Activated naive CD4-positive, alpha-beta T cell treated with anti-CD3 and anti-CD28 coated beads, Interleukin-2, amount 10 ng/mL, durations not matched to agents 7 days and 5 days (primary cell): ENCODE measurements at regions not wholly inside any gene's neighbourhood (a gene's known extent, or its start where the extent isn't known, plus 50 kb on each side); places are given as distances from the start of the nearest gene placed in this dataset.
"Not testable (repeated sequence)": the region's sequence is repeated elsewhere in the genome, so short reads cannot be mapped to it uniquely, and the experiment has no call there.

Experiments used
- CTCF ChIA-PET: fragments of 350-600 bp; sonication (Branson Sonifier 250); formaldehyde crosslinking; loops from one replicate; lab custom pipeline; 2021; ENCODE audit warnings: antibody characterized with exemption; lab: Charles Lee
- DNase-seq: peaks from one replicate; pipeline ENCODE4 v3.0.0-alpha.2; 2020
- H3K27ac Mint-ChIP-seq: one replicate; pipeline ENCODE4 v1.8.0; 2021; ENCODE audit warnings: mild to moderate bottlenecking, moderate library complexity, mixed read lengths
- H3K27me3 Mint-ChIP-seq: one replicate; pipeline ENCODE4 v1.8.0; 2021; ENCODE audit warnings: mild to moderate bottlenecking, mixed read lengths
- H3K36me3 Mint-ChIP-seq: one replicate; pipeline ENCODE4 v1.8.0; 2021; ENCODE audit warnings: mixed read lengths
- H3K4me1 Mint-ChIP-seq: one replicate; pipeline ENCODE4 v1.8.0; 2021; ENCODE audit warnings: mixed read lengths
- H3K4me3 Mint-ChIP-seq: one replicate; pipeline ENCODE4 v1.8.0; 2021; ENCODE audit warnings: mild to moderate bottlenecking, moderate library complexity, mixed read lengths
- H3K9me3 Mint-ChIP-seq: one replicate; pipeline ENCODE4 v1.8.0; 2021; ENCODE audit warnings: mixed read lengths

DNA sequence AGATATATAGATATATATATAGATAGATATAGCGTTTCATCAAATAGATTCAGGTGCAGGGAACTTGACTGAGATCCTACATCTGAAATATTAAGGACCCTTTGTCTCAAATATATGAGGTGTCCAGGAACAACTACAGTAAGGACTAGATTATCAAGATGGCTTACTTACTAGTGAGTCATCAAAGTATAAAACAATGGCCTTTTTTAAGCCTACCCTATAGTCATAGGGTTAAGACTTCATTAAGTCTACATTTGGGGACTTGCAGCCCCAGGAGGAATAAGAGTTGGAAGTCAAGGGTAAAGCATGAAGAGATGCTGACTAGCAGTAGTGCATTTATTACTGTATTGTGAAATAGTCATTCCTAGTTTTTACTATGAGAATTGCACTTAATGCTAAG lies 1023.4 kb downstream of the CDH11 start:
- H3K36me3 Mint-ChIP-seq: no peaks in the 10 kb centered on the region
- no peak overlapping the region for H3K27ac Mint-ChIP-seq
- no peaks in the 10 kb centered on the region for H3K4me1 Mint-ChIP-seq
- CTCF ChIA-PET: no interaction called here
- peaks cover 6% of the 10 kb centered on the region for H3K9me3 Mint-ChIP-seq
- H3K27me3 Mint-ChIP-seq: no peaks in the 10 kb centered on the region
- no peak overlapping the region for H3K4me3 Mint-ChIP-seq
- no peak for DNase-seq

DNA sequence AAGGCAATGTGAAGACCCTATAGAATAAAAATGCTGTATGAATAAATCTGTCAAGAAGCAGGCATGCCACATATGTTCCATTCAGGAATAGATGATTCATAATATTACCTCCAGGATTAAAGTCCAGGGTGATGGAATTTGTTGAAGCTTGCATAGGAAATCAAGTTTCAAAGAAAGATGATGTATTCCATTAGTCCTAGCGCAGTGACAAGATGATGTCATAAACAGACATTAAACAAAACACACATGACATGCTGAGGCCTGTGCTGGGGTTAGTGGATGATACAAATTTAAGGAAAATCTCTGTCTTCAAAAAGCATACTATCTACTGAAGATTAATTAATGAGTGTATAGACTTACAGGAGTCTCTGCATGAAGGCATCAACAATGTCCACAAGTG lies 1025.2 kb downstream of the CDH11 start:
- no peak for DNase-seq
- H3K9me3 Mint-ChIP-seq: peaks cover 6% of the 10 kb centered on the region
- H3K27me3 Mint-ChIP-seq: no peaks in the 10 kb centered on the region
- H3K4me1 Mint-ChIP-seq: no peaks in the 10 kb centered on the region
- CTCF ChIA-PET: no interaction called here
- no peak overlapping the region for H3K27ac Mint-ChIP-seq
- H3K36me3 Mint-ChIP-seq: no peaks in the 10 kb centered on the region
- no peak overlapping the region for H3K4me3 Mint-ChIP-seq

DNA sequence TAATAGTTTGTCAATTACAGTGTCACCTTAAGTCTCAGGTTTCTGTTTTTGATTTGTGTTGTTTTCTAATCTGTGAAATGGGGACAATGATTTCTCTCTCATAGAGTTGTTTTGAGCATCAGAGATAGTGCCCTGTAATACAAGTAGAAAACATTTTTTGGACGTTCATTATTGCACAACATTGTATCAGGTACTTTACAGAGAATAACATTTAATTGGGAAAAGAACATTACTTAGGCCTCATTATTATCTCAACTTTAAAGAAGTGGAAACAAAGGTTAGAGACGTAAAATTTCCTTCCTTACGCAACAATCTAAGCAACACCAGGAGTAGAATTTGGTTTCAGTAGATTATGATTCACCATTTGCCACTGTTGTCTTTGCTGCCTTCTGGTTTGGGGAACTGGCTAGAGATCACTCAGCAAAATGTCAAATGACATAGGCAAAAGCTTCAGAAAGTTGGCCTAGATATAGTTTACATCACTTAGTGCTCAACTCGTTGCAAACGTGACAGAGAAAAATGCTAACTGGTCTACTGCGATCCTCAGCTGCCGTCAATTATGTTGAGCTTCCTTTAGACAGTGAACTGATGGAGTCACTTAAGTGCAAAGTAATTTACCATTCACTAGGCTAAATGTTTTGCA lies 1026.8 kb downstream of the CDH11 start:
- Mint-ChIP-seq H3K9me3 (peaks cover 6% of the 10 kb centered on the region), H3K27me3 (no peaks in the 10 kb centered on the region), H3K27ac (no peak overlapping the region), H3K4me3 (no peak overlapping the region), H3K4me1 (no peaks in the 10 kb centered on the region), H3K36me3 (no peaks in the 10 kb centered on the region)
- DNase-seq: no peak
- CTCF ChIA-PET: no interaction called here

DNA sequence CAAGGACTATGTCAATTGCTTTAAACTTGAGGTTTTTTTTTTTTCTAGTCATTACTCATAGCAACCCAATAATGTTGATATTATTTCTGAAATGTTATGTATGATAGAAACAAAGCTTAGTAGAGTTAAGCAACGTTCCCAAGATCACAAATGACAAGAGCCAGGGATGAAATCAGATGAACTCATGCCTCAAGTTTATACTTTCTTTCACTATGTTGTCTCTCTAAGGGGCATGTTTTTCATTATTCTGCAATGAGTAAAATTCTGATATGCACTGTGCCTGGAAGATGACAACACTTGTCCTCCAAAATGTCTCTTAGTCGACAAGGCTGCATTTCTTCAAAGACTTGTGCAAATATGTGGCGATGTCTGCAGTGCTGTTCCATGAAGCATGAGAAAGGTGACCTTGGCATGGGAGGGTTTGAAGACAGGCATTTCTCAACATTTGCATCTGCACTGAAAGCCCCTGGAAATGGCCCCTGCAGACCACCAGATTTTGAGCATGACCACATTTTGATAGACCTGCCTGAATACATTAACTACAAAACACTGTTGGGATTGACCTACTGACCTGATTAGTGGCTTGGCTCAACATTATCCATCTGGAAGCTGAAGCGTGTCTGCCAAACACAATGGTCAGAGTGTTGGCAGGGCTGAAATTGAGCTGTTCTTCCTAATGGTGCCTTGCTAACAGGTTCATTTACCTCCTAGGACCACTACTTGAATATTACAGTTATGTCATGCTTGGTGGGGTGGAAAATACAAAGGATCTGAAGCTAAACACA lies 1027.5 kb downstream of the CDH11 start:
- CTCF ChIA-PET: no interaction called here
- no peak overlapping the region for H3K27ac Mint-ChIP-seq
- no peak overlapping the region for H3K4me3 Mint-ChIP-seq
- no peaks in the 10 kb centered on the region for H3K36me3 Mint-ChIP-seq
- no peak for DNase-seq
- no peaks in the 10 kb centered on the region for H3K27me3 Mint-ChIP-seq
- peaks cover 7% of the 10 kb centered on the region for H3K9me3 Mint-ChIP-seq
- H3K4me1 Mint-ChIP-seq: no peaks in the 10 kb centered on the region

DNA sequence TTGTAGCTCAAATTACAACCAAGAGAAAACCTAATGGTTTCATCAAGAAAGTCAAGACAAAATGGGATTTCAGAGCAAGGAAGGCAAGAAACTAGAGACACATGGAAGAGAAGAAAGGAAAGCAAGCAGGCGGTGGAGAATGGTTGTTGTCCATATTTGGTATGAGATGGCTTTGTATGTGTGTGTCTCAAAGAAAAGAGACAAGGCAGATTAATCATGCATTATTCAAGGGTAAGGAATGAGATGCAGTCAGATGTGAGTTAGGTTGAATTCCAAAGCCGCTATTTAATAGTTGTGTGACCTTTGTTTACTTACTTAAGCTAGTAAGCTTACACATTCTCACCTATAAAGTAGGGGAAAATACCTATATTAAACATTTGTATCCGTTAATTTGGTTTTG lies 1029.6 kb downstream of the CDH11 start:
- Mint-ChIP-seq H3K4me3 (no peak overlapping the region), H3K4me1 (no peaks in the 10 kb centered on the region), H3K27me3 (no peaks in the 10 kb centered on the region), H3K36me3 (no peaks in the 10 kb centered on the region), H3K27ac (no peak overlapping the region), H3K9me3 (peaks cover 9% of the 10 kb centered on the region)
- no peak for DNase-seq
- CTCF ChIA-PET: no interaction called here

DNA sequence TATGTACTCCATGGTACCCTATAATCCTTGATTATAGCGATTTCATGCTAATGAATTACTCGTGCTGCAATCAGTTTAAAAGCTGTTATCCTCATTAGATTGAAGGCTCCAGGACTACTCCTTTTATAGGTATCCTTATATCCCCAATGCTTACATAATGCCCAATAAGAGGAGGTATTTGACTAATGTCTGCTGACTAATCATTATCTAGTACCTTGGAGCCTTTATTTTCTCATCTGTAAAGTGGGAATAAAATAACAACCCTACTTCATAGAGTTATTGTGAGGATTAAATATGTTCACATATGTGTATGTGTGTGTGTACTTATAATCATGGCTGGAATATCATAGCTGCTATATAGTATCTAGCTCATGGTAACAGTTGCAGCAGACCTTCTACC lies 1031.5 kb downstream of the CDH11 start:
- Mint-ChIP-seq H3K9me3 (peaks cover 19% of the 10 kb centered on the region), H3K36me3 (no peaks in the 10 kb centered on the region), H3K4me3 (no peak overlapping the region), H3K27ac (no peak overlapping the region), H3K4me1 (no peaks in the 10 kb centered on the region), H3K27me3 (no peaks in the 10 kb centered on the region)
- no peak for DNase-seq
- CTCF ChIA-PET: no interaction called here

DNA sequence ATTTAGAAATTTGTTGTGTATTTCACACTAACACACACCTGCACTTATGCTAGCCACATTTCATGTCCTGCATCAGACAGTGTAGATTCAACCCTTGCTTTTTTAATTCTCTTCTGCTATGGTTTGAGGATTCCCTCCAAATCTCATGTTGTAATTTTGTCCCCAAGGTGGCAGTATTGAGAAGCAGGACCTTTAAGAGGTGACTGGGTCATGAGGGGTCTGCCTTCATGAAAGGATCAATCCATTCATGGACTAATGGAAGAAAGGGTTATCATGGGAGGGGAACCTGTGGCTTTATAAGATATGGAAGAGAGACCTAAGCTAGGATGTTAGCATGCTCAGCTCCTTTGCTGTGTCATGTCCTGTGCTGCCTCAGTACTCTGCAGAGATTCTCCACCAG lies 1032.2 kb downstream of the CDH11 start:
- peaks cover 18% of the 10 kb centered on the region for H3K9me3 Mint-ChIP-seq
- no peaks in the 10 kb centered on the region for H3K27me3 Mint-ChIP-seq
- DNase-seq: no peak
- CTCF ChIA-PET: no interaction called here
- no peak overlapping the region for H3K4me3 Mint-ChIP-seq
- H3K4me1 Mint-ChIP-seq: no peaks in the 10 kb centered on the region
- no peak overlapping the region for H3K27ac Mint-ChIP-seq
- H3K36me3 Mint-ChIP-seq: no peaks in the 10 kb centered on the region

DNA sequence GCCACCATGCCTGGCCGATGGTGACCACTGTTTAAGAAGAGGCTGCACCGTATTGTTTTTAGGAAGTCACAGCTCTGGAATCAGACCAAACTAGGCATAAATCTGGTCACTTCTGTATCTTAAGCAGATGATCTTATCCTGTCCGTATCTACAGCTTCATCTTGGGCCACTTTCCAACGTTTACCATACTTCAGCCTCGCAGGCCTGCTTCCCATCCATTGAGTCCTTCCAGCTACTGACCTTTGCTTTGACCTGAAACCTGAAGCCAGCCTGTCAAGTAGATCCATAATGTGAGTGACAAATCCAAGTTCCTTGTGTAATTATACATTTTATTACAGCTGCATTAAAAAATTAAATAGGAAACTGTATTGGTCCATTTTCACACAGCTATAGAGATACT lies 1033.0 kb downstream of the CDH11 start:
- Mint-ChIP-seq H3K4me1 (no peaks in the 10 kb centered on the region), H3K27me3 (no peaks in the 10 kb centered on the region), H3K4me3 (no peak overlapping the region), H3K9me3 (peaks cover 17% of the 10 kb centered on the region), H3K27ac (no peak overlapping the region), H3K36me3 (no peaks in the 10 kb centered on the region)
- no peak for DNase-seq
- CTCF ChIA-PET: no interaction called here

DNA sequence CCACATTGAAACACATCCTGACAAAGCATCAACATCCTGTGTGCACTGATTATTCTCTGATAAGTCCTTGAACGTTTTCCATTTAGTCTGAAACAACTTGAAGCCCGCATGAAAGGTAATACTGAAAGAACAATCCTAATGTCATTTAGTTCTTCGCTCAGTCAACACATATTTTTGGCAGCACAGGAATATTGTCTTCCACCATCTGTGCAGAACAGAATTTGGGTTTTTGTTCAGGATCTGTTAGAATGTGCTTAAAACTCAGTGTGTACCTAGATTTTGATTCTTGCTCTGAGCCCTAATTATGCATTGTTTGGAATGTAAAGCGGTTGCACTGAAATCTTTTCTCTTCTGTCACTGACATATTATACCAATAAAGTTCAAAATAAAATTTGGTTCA lies 1036.6 kb downstream of the CDH11 start:
- CTCF ChIA-PET: no interaction called here
- Mint-ChIP-seq H3K4me1 (no peaks in the 10 kb centered on the region), H3K9me3 (peaks cover 19% of the 10 kb centered on the region), H3K4me3 (no peak overlapping the region), H3K27me3 (no peaks in the 10 kb centered on the region), H3K36me3 (no peaks in the 10 kb centered on the region), H3K27ac (no peak overlapping the region)
- no peak for DNase-seq

DNA sequence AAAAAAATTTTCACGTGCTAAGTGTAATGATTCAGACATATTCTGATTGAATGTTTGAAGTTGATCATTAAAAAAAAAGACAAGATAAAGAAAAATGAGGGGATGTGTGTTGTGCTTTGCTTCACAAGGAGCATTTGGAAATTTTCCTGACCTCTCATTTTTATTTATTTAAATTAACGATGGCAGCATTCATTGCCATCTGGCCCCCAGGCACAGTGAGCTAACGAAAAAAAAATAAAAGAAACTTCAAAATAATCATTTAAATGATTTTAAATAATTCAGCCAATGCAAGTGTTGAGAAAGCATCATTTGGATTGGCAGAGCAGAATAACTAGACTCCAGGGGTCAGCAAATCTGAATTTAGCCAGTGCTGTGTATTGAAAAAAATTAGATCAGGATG lies 1037.2 kb downstream of the CDH11 start:
- Mint-ChIP-seq H3K9me3 (peaks cover 20% of the 10 kb centered on the region), H3K4me1 (no peaks in the 10 kb centered on the region), H3K27me3 (no peaks in the 10 kb centered on the region), H3K27ac (no peak overlapping the region), H3K36me3 (no peaks in the 10 kb centered on the region), H3K4me3 (no peak overlapping the region)
- CTCF ChIA-PET: no interaction called here
- DNase-seq: no peak

DNA sequence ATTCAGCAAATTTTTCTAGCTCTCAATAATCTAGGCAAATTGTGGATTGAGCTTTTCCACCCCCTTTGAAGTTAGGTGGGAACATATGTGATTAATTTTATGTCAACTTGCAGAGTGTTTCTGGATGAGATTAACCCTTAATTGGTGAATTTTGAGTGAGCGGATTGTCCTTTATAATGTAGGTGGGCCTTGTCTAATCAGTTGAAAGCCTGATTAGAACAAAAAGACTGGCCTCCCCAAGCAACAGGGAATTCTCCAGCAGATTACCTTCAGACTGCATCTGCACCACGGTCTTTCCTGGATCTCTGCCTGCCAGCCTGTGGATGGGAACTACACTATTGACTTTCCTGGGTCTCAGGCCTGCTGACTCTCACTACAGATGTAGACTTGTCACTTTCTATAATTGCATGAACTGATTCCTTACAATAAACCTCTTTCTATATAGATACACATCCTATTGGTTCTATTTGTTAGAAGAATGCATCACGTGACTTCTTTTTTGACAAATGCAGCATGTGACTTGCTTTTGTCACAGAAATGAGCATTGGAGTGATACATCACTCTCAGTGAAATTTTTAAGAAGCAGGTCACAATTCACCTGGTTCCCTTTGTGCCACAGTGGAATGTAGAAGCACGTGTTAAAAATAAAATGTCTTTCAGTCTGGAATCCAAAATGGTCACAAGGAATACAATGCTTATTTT lies 1038.3 kb downstream of the CDH11 start:
- peaks cover 19% of the 10 kb centered on the region for H3K9me3 Mint-ChIP-seq

DNA sequence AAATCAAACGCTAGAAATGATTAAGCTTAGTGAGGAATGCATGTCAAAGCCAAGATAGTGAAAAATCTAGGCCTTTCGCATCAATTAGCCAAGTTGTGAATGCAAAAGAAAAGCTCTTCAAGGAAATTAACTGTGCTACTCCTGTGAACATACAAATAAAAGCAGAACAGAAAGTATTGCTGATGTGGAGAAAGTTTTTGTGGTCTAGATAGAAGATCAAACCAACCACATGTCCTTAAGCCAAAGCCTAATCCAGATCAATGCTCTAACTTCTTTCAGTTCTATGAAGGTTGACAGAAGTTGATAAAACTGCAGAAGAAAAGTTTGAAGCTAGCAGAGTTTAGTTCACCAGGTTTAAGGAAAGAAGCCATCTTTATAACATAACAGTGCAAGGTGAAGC lies 1044.6 kb downstream of the CDH11 start:
- H3K27me3 Mint-ChIP-seq: no peaks in the 10 kb centered on the region
- H3K4me1 Mint-ChIP-seq: no peaks in the 10 kb centered on the region
- H3K4me3 Mint-ChIP-seq: no peak overlapping the region
- peaks cover 6% of the 10 kb centered on the region for H3K9me3 Mint-ChIP-seq
- no peak overlapping the region for H3K27ac Mint-ChIP-seq
- no peak for DNase-seq
- CTCF ChIA-PET: no interaction called here
- H3K36me3 Mint-ChIP-seq: no peaks in the 10 kb centered on the region

More for the DNA sequence above, 1038.3 kb downstream of the CDH11 start:
- CTCF ChIA-PET: interaction anchor here (0.6 kb wide), 1 partner anchor 49 kb away, joined by 3 read pairs; no protein-coding TSS in a partner anchor
- no peaks in the 10 kb centered on the region for H3K36me3 Mint-ChIP-seq
- DNase-seq: no peak
- H3K4me1 Mint-ChIP-seq: no peaks in the 10 kb centered on the region
- no peak overlapping the region for H3K4me3 Mint-ChIP-seq
- H3K27ac Mint-ChIP-seq: no peak overlapping the region
- H3K27me3 Mint-ChIP-seq: no peaks in the 10 kb centered on the region

DNA sequence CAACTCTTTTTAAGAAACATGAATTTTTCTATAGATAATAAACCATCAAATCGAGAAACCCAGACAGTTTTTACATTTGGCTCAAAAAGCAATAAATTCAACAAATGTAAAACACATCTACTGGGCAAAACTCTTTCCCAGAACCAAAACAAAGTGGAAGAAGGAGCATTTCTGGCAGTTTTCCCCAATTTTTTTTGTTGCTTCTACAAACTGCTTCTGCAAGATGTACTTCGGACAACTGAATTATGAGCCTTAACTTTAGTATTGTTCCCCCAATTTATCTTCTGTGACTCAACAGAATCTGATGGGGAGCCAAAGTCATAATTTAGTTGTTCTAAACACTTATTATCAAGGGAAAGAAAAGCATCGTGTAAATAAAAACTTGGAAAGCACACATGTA lies 1047.2 kb downstream of the CDH11 start:
- no peak for DNase-seq
- Mint-ChIP-seq H3K27me3 (no peaks in the 10 kb centered on the region), H3K27ac (no peak overlapping the region), H3K4me1 (no peaks in the 10 kb centered on the region), H3K36me3 (no peaks in the 10 kb centered on the region), H3K4me3 (no peak overlapping the region), H3K9me3 (peaks cover 19% of the 10 kb centered on the region)
- CTCF ChIA-PET: no interaction called here

DNA sequence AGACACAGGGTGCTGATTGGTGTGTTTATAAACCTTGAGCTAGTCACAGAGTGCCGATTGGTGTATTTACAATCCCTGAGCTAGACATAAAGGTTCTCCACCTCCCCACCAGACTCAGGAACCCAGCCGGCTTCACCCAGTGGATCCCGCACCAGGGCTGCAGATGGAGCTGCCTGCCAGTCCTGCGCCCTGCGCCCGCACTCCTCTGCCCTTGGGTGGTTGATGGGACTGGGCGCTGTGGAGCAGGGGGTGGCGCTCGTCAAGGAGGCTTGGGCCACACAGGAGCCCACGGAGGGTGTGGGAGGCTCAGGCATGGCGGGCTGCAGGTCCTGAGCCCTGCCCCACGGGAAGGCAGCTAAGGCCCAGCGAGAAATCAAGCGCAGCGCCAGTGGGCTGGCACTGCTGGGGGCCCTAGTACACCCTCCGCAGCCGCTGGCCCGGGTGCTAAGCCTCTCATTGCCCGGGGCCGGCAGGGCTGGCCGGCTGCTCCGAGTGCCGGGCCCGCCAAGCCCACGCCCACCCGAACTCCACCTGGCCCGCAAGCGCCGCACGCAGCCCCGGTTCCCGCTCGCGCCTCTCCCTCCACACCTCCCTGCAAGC lies 1049.6 kb downstream of the CDH11 start:
- H3K36me3 Mint-ChIP-seq: not testable (repeated sequence)
- peaks cover 24% of the 10 kb centered on the region for H3K9me3 Mint-ChIP-seq

More for the DNA sequence above, 1049.6 kb downstream of the CDH11 start:
- H3K4me1 Mint-ChIP-seq, H3K4me3 Mint-ChIP-seq, DNase-seq, H3K27ac Mint-ChIP-seq, H3K27me3 Mint-ChIP-seq, CTCF ChIA-PET: not testable (repeated sequence)
